Natural killer cell (primary cell): ENCODE measurements at regions not wholly inside any gene's neighbourhood (a gene's known extent, or its start where the extent isn't known, plus 50 kb on each side); places are given as distances from the start of the nearest gene placed in this dataset.

Experiments
- ATAC-seq, 3 donors: fragments of 150-1000 bp in 2 of 3; fragments of 200-7000 bp in 1 of 3; cut with Tn5 transposase; 1 replicate in 1 of 3; 2 replicates in 2 of 3; pipeline ENCODE4 v1.10.0; 2021; ENCODE audit warnings: mild to moderate bottlenecking in 2 of 3, moderate library complexity in 2 of 3
- DNase-seq, 2 donors: peaks; one replicate each; pipeline versions ENCODE4 v3.0.0 to v3.0.0-alpha.2; 2013 to 2021; ENCODE audit warnings: mixed read lengths in 1 of 2
- H3K27ac ChIP-seq: one replicate; pipeline ENCODE4 v1.5.1; 2013; ENCODE audit warnings: mild to moderate bottlenecking, low read length
- H3K27me3 ChIP-seq: one replicate; pipeline ENCODE4 v1.6.1; 2013; ENCODE audit warnings: low read length; ENCODE audit not compliant: control insufficient read depth, insufficient read depth
- H3K36me3 ChIP-seq: one replicate; pipeline ENCODE4 v1.6.1; 2013; ENCODE audit warnings: low read length; ENCODE audit not compliant: control insufficient read depth, insufficient read depth
- H3K4me1 ChIP-seq: one replicate; pipeline ENCODE4 v1.6.1; 2013; ENCODE audit warnings: low read length; ENCODE audit not compliant: control insufficient read depth, insufficient read depth
- H3K4me3 ChIP-seq: one replicate; pipeline ENCODE4 v1.5.1; 2013; ENCODE audit warnings: low read length
- H3K9me3 ChIP-seq: one replicate; pipeline ENCODE4 v1.6.1; 2013; ENCODE audit warnings: low read length; ENCODE audit not compliant: control insufficient read depth, insufficient read depth
- H3K27ac Mint-ChIP-seq, 2 donors: one replicate each; pipeline ENCODE4 v1.8.0; 2022; ENCODE audit warnings: mild to moderate bottlenecking in 2 of 2, mixed read lengths in 2 of 2, moderate library complexity in 1 of 2
- H3K27me3 Mint-ChIP-seq, 2 donors: one replicate each; pipeline ENCODE4 v1.8.0; 2022; ENCODE audit warnings: low read depth in 2 of 2, mixed read lengths in 2 of 2
- H3K36me3 Mint-ChIP-seq: one replicate; pipeline ENCODE4 v1.8.0; 2022; ENCODE audit warnings: mixed read lengths
- H3K4me1 Mint-ChIP-seq, 2 donors: one replicate each; pipeline ENCODE4 v1.8.0; 2022; ENCODE audit warnings: mixed read lengths in 2 of 2
- H3K4me3 Mint-ChIP-seq: one replicate; pipeline ENCODE4 v1.8.0; 2022; ENCODE audit warnings: mild to moderate bottlenecking, moderate library complexity, mixed read lengths
- H3K9me3 Mint-ChIP-seq, 2 donors: one replicate each; pipeline ENCODE4 v1.8.0; 2022; ENCODE audit warnings: mixed read lengths in 2 of 2
- WGBS: methylation state at CpG from one replicate; pipeline ENCODE4 v1.1.7; 2013; ENCODE audit warnings: missing lambda C conversion rate; ENCODE audit not compliant: insufficient coverage; 5-methylcytosine and 5-hydroxymethylcytosine counted together
- intact Hi-C: fragments of 100-400 bp; cut with micrococcal nuclease; formaldehyde crosslinking; loops from one replicate; pipeline ENCODE4 v1.14.2; 2022
- TF ChIP-seq, protein P1 (sequence below): fragments of 200-600 bp; IDR thresholded peaks from one replicate; pipeline ENCODE4 v1.8.0; 2022; ENCODE audit warnings: antibody characterized with exemption

DNA sequence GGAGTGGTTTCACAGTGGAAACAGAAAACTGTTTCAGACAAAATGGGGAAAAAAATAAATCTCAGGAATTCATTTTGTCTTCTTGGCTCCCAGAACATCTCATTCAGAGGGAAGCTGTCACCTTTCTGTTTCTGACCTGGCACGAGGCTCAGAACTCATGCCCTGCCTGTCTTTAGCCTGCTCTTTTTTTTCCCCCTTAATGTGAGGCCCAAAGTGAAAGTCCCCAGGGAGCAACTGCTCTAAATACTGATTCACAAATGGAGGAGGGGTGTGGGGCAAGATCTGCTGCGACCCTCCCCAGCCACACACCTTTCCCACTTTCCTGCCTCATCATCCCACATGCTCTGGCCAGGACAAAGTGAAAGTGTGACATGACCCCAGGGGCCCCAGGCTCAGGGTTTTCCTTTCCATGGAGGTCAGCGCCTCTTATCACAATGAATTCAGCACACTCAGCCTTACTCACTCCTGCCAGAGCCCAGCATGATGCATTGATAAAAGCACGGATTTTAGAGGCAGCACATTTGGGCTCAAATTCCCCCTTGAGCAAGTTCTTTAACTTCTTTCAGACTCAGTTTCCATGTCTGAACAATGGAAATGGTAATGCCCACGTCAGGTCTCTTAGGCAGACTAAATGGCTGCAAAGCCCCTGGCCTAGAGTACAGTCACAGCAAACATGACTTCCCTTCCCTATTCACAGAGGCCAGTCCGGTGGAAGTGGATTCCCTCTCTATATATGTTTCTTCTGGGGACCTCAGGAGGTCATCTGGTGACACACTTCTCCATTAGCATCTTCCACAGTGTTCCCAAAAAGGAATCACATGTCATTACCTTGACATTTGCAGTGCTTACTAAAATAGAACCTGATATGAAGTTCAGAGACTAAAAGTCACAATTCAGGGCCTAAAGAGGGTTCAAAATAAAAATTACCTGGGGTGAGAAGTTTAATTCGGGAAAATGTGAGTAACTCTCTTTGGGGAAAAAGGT lies 55.3 kb upstream of the TMEM163 start:
- no peak overlapping the region for H3K4me3 ChIP-seq
- 82% methylated on average over 7 of the region's 7 CpGs for WGBS
- intact Hi-C loops: no loop called here
- Mint-ChIP-seq H3K27me3 (no peaks in the 10 kb centered on the region), H3K4me3 (no peak overlapping the region), H3K27ac (no peak overlapping the region), H3K9me3 (no peaks in the 10 kb centered on the region), H3K36me3 (no peaks in the 10 kb centered on the region), H3K4me1 (peaks cover 6 to 7% of the 10 kb centered on the region in 2 donors)
- TF ChIP-seq, protein P1, sequence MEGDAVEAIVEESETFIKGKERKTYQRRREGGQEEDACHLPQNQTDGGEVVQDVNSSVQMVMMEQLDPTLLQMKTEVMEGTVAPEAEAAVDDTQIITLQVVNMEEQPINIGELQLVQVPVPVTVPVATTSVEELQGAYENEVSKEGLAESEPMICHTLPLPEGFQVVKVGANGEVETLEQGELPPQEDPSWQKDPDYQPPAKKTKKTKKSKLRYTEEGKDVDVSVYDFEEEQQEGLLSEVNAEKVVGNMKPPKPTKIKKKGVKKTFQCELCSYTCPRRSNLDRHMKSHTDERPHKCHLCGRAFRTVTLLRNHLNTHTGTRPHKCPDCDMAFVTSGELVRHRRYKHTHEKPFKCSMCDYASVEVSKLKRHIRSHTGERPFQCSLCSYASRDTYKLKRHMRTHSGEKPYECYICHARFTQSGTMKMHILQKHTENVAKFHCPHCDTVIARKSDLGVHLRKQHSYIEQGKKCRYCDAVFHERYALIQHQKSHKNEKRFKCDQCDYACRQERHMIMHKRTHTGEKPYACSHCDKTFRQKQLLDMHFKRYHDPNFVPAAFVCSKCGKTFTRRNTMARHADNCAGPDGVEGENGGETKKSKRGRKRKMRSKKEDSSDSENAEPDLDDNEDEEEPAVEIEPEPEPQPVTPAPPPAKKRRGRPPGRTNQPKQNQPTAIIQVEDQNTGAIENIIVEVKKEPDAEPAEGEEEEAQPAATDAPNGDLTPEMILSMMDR: no peak
- ATAC-seq (no peak), DNase-seq (no peak)
- H3K4me1 ChIP-seq: no peaks in the 10 kb centered on the region
- H3K27ac ChIP-seq: no peak overlapping the region
- H3K36me3 ChIP-seq: no peaks in the 10 kb centered on the region
- H3K9me3 ChIP-seq: no peaks in the 10 kb centered on the region
- no peaks in the 10 kb centered on the region for H3K27me3 ChIP-seq

DNA sequence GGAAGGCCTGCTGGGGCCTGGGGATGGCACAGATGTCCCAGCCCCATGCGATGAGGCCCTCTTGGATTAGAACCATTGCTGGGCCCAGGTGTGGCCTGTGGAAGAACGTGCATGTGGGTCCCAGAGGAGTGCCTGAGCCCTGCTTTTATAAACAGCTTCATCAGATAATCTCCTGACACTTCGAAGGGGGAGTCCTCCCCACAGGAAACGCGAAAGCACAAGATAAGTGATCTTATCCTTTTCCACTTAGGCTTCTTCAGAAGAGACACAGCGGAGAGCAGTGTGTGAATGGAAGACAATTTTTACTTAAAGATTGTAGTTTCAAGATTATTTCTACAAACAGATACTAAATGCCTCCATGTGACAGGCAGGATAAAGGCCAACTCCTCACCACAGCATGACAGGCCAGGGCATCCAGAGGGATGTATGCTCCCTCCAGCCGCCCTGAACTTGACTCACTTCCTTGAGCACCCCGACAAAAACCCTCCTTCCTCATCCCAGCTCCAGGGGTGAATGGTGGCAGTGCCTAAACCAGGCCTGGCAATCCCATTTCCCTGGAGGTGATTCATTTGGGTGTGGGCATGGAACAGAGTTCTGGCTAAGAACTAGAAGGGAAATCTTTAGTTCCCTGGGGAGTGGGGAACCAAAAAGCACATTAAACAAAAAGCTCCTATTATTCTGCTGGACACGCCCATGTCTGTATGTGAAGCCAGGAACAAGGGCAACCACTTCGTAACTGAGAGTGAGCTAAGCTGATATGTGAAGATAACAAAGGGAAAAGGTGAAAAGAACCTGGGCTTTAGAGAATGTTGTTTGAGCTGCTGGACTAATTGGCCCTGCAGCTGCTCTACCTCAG lies 56.2 kb upstream of the TMEM163 start:
- WGBS: 58% methylated on average over 9 of the region's 10 CpGs
- Histone ChIP-seq H3K27me3 (no peaks in the 10 kb centered on the region), H3K27ac (no peak overlapping the region), H3K4me3 (no peak overlapping the region), H3K36me3 (no peaks in the 10 kb centered on the region), H3K4me1 (no peaks in the 10 kb centered on the region), H3K9me3 (no peaks in the 10 kb centered on the region)
- Mint-ChIP-seq H3K27me3 (peaks cover 0 to 6% of the 10 kb centered on the region in 2 donors), H3K4me1 (peaks cover 6 to 7% of the 10 kb centered on the region in 2 donors), H3K4me3 (no peak overlapping the region), H3K27ac (no peak overlapping the region), H3K9me3 (no peaks in the 10 kb centered on the region), H3K36me3 (no peaks in the 10 kb centered on the region)
- ATAC-seq: no peak
- no peak for DNase-seq
- TF ChIP-seq, protein P1: no peak
- intact Hi-C loops: no loop called here

DNA sequence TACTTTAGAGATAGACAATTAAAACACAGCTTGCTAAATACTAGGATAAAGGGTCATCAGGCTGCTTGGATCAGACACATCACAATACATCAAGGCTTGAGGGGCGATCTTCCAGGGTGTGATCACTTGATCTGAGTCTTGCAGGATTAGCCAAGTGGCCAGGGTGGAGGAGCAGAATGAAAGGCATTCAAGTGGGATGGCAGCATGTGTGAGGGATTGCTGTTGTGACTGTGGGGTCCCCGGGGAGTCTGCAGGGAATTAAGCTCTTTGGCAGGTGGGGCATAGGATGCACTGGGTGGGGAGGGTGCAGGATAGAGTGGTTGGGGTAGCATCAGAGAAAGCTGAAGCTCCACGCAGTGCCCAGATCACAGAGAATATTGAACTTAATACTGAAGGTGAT lies 58.0 kb upstream of the TMEM163 start:
- intact Hi-C loops: no loop called here
- WGBS: 98% methylated on average over 3 of the region's 3 CpGs
- no peaks in the 10 kb centered on the region for H3K36me3 ChIP-seq

More for the DNA sequence above, 58.0 kb upstream of the TMEM163 start:
- no peak for ATAC-seq
- DNase-seq: no peak
- Mint-ChIP-seq H3K4me3 (no peak overlapping the region), H3K36me3 (no peaks in the 10 kb centered on the region), H3K27ac (no peak overlapping the region), H3K4me1 (peaks cover 6 to 7% of the 10 kb centered on the region in 2 donors), H3K27me3 (peaks cover 0 to 6% of the 10 kb centered on the region in 2 donors), H3K9me3 (no peaks in the 10 kb centered on the region)
- Histone ChIP-seq H3K4me3 (no peak overlapping the region), H3K27me3 (no peaks in the 10 kb centered on the region), H3K4me1 (no peaks in the 10 kb centered on the region), H3K9me3 (no peaks in the 10 kb centered on the region), H3K27ac (no peak overlapping the region)
- TF ChIP-seq, protein P1: no peak
